Psoas muscle (tissue), 7 donors: ENCODE measurements at regions not wholly inside any gene's neighbourhood (a gene's known extent, or its start where the extent isn't known, plus 50 kb on each side); places are given as distances from the start of the nearest gene placed in this dataset.

Source experiments
- ATAC-seq, 4 donors: fragments of 200-7000 bp; cut with Tn5 transposase; one replicate each; pipeline ENCODE4 v1.9.1; 2020; ENCODE audit warnings: moderate library complexity in 3 of 4, mild to moderate bottlenecking in 2 of 4
- DNase-seq, 2 donors: peaks; one replicate each; pipeline ENCODE4 v3.0.0-alpha.2; 2020
- H3K27ac ChIP-seq: fragments of 200-600 bp; one replicate; pipeline ENCODE4 v1.8.0; 2022
- H3K27me3 ChIP-seq, 3 donors: fragments of 200-600 bp in 1 of 3; one replicate each; pipeline versions ENCODE4 v1.6.1 to v1.8.0; 2013 to 2022; ENCODE audit warnings: low read length in 2 of 3, mild to moderate bottlenecking in 2 of 3, moderate library complexity in 1 of 3; ENCODE audit not compliant: insufficient read depth in 3 of 3
- H3K36me3 ChIP-seq, 2 donors: fragments of 200-600 bp in 1 of 2; one replicate each; pipeline versions ENCODE4 v1.6.1 to v1.8.0; 2013 to 2022; ENCODE audit warnings: low read depth in 1 of 2, mild to moderate bottlenecking in 1 of 2, moderate library complexity in 1 of 2; ENCODE audit not compliant: insufficient read depth in 1 of 2
- H3K4me1 ChIP-seq: fragments of 200-600 bp; one replicate; pipeline ENCODE4 v1.8.0; 2022
- H3K4me3 ChIP-seq: fragments of 200-600 bp; one replicate; pipeline ENCODE4 v1.8.0; 2022; ENCODE audit warnings: mild to moderate bottlenecking
- H3K9me3 ChIP-seq: fragments of 200-600 bp; one replicate; pipeline ENCODE4 v1.8.0; 2022
- CTCF ChIP-seq: fragments of 200-600 bp; IDR thresholded peaks from one replicate; pipeline ENCODE4 v1.8.0; 2022; ENCODE audit warnings: antibody characterized with exemption
- WGBS, 3 donors: extraction: QIAGEN DNeasy Blood & Tissue Kit; methylation state at CpG; one replicate each; pipeline versions ENCODE4 v1.1.6 to v1.1.7; 2013; 5-methylcytosine and 5-hydroxymethylcytosine counted together
- intact Hi-C, 2 donors: fragments of 100-400 bp; cut with DNase I; formaldehyde crosslinking; loops; one replicate each; pipeline versions ENCODE4 v1.11.0 to v1.14.2; 2022
- donor health status: healthy with polysubstance abuse.
- donor health status: DM: no; HTN: no; CAD: no; lungs with moderate emphysema.
- donor health status: Bipolar disorder and iron deficiency.
- donor health status: healthy.
- donor health status: DM: yes; HTN: yes; CAD: no.
- donor health status: DM: no; HTN: no; CAD: no.
- donor health status: DM: yes; HTN: yes; CAD: no.

- 38 to 48% (median 43%) methylated on average over 1 of the region's 1 CpG for WGBS, 3 donors
Observed at GRCh38 chr7:136807598-136807997, 60.9 kb upstream of the CHRM2 start.

GRCh38 chr7:136803028-136803427 lies 65.4 kb upstream of the CHRM2 start:
- Histone ChIP-seq H3K36me3 (no peaks in the 10 kb centered on the region), H3K4me3 (no peak overlapping the region), H3K27ac (no peak overlapping the region), H3K4me1 (no peaks in the 10 kb centered on the region), H3K9me3 (peaks cover 3% of the 10 kb centered on the region), H3K27me3 (no peaks in the 10 kb centered on the region)
- no peak for TF ChIP-seq CTCF
- ATAC-seq (no peak), DNase-seq (no peak)
- intact Hi-C loops: no loop called here
- WGBS, 3 donors: 83 to 86% (median 84%) methylated on average over 2 of the region's 2 CpGs

More at GRCh38 chr7:136807598-136807997, 60.9 kb upstream of the CHRM2 start:
- Histone ChIP-seq H3K27ac (no peak overlapping the region), H3K4me3 (no peak overlapping the region), H3K36me3 (no peaks in the 10 kb centered on the region), H3K27me3 (no peaks in the 10 kb centered on the region), H3K4me1 (no peaks in the 10 kb centered on the region), H3K9me3 (no peaks in the 10 kb centered on the region)
- DNase-seq: no peak
- intact Hi-C loops: no loop called here
- no peak for TF ChIP-seq CTCF
- ATAC-seq: no peak

GRCh38 chr7:136783934-136784333 lies 84.5 kb upstream of the CHRM2 start:
- Histone ChIP-seq H3K27ac (no peak overlapping the region), H3K27me3 (no peaks in the 10 kb centered on the region), H3K36me3 (no peaks in the 10 kb centered on the region), H3K9me3 (no peaks in the 10 kb centered on the region), H3K4me3 (no peak overlapping the region), H3K4me1 (no peaks in the 10 kb centered on the region)
- 78 to 91% (median 84%) methylated on average over 1 of the region's 1 CpG for WGBS, 3 donors
- no peak for TF ChIP-seq CTCF
- intact Hi-C loops: no loop called here
- no peak for ATAC-seq
- no peak for DNase-seq

GRCh38 chr7:136741941-136742340 lies 126.5 kb upstream of the CHRM2 start:
- WGBS, 3 donors: 69 to 82% (median 70%) methylated on average over 3 of the region's 3 CpGs
- Histone ChIP-seq H3K36me3 (no peaks in the 10 kb centered on the region), H3K27me3 (no peaks in the 10 kb centered on the region), H3K4me1 (no peaks in the 10 kb centered on the region), H3K27ac (no peak overlapping the region), H3K4me3 (no peak overlapping the region), H3K9me3 (peaks cover 16% of the 10 kb centered on the region)
- intact Hi-C loops: no loop called here
- ATAC-seq (no peak), DNase-seq (no peak)
- no peak for TF ChIP-seq CTCF

GRCh38 chr7:136728945-136729344 lies 139.5 kb upstream of the CHRM2 start:
- DNase-seq (no peak), ATAC-seq (no peak)
- no peak for TF ChIP-seq CTCF
- 76 to 78% (median 78%) methylated on average over 5 of the region's 5 CpGs for WGBS, 3 donors
- no peak overlapping the region for H3K4me3 ChIP-seq
- no peak overlapping the region for H3K27ac ChIP-seq
- H3K36me3 ChIP-seq: no peaks in the 10 kb centered on the region
- H3K27me3 ChIP-seq: no peaks in the 10 kb centered on the region
- no peaks in the 10 kb centered on the region for H3K9me3 ChIP-seq
- intact Hi-C loops: no loop called here
- no peaks in the 10 kb centered on the region for H3K4me1 ChIP-seq
